ENCODE measurements at regions not wholly inside any gene's neighbourhood (a gene's known extent, or its start where the extent isn't known, plus 50 kb on each side); places are given as distances from the start of the nearest gene placed in this dataset.

GRCh38 chr9:91040371-91041215, 239.0 kb downstream of the SYK start:
- DNase-seq (ENCODE audit: low read depth in 2 of 2), result no peak

- no peak for DNase-seq (ENCODE audit: low read depth in 2 of 2)
Measured at GRCh38 chr9:91042024-91042423, 240.4 kb downstream of the SYK start.

DNA sequence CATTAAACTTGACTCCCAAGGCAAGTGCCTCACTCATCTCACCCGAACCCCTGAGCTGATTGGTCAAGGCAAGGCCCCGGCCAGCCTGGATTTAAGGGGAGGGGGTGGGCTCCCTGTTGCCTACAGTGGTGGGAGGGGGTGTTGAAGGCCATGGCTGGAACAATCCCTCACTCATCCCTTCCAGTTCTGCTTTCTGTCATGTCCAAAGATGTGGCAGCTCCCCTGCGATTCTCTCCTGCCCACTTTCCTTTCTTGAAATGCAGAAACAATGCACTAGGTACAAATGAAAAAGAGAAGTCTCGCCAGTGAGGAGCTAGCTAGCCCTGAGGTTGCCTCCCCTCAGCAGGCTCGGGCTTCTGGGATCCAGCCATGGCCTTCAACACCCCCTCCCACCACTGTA, 240.9 kb downstream of the SYK start:
- no peak for DNase-seq (ENCODE audit: low read depth in 2 of 2)

DNA sequence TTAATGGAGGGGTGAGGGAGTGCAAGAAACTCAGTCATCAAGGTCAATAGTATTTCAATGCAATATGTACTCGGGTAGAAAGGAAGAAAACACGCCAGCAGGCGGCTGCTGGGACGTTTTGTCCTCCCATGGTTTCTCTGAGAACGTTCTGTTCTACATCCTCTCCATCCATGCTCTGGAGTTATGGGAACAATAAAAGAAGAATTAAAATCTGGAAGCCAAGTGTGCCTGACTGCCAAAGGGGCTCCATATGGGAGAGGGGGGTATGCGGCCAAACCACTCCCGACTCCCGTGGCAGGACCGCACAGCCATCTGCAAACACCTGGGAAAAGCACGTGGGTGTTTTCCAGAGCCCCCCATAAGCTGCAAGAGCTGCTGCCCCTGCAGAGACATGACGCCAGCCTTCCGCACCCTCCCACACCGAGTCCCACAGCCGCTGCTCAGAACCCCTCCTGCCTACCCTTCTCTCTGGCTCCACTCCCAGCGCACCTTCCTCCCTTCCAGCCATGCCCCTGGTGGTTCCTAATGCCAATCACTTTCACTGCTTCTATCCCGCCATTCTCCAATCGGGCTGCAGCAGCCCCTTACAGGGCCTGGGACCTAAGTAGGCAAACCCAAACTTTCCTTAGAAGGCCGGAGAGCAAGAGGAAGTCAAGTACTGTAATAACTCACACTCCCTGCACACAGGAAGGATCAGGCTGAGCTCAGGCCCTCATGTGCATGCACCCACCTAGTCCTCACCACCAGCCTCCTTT, 241.6 kb downstream of the SYK start:
- no peak for DNase-seq (ENCODE audit: low read depth in 2 of 2)

GRCh38 chr9:91043811-91044175, 242.2 kb downstream of the SYK start:
- DNase-seq (ENCODE audit: low read depth in 2 of 2), result no peak

DNA sequence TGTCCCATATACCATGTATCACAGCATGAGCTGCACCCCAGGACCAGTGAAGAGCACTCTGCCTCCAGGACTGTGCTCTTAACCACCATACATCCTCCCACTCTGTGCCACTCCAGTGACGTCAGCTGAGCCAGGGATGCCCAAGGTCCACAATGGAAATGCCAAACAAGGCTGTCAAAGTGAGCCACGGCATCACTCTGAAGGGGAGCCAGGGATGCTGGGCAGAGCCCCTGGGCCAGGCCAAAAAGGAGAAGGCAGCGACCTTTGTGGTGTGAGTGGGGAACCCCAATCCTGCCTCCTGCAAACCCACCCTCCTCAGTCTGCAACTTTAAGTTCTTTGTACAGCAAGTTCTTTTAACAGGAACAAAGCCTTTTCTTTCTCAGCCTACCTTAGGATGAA, 242.7 kb downstream of the SYK start:
- DNase-seq (ENCODE audit: low read depth in 2 of 2), result no peak

GRCh38 chr9:91045041-91045440, 243.4 kb downstream of the SYK start:
- no peak for DNase-seq (ENCODE audit: low read depth in 2 of 2)

DNA sequence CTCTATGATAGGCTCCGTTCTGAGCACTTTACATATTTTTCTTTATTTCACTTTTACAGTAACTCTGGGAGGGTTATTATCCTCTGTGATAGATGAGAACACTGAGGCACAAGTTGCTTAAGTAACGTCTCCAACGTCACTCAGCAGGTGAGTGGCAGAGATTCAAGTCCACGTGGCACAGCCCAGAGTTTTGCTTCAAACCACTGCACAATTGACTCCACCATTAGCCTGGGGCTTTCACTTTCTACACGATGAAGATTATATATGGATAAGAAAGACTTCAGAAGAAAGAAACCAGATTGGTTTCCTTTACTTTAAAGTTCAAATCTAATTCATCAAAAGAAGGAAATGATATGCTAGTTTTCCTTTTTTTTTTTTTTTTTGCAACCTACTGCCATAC, 245.9 kb downstream of the SYK start:
- DNase-seq (ENCODE audit: low read depth in 2 of 2), result peak in 1 of 2 donors; percentile 25

- DNase-seq (ENCODE audit: low read depth in 2 of 2), result no peak
Measured at GRCh38 chr9:91047993-91048607, 246.5 kb downstream of the SYK start.

- DNase-seq (ENCODE audit: low read depth in 2 of 2), result no peak
Measured at GRCh38 chr9:91048749-91049148, 247.1 kb downstream of the SYK start.

- no peak for DNase-seq (ENCODE audit: low read depth in 2 of 2)
Measured at GRCh38 chr9:91053824-91054223, 252.2 kb downstream of the SYK start.

DNA sequence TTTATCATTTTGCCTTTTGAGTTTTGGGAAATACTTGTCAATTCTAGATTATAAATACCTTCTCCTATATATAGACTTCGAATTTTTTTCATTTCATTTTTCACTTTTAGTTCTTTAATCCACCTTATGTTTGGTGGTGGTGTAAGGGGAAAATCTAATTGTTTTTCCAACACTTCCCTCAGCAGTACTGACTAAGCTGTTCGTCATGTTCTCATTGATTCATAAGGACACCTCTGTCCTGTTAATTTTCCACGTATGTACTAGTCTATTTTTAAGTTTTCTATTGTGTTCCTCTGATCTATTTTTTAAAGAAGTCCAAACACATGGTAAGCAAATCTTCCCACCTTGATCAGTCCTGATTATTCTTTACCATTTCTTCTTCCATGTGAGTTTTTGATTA, 254.2 kb downstream of the SYK start:
- no peak for DNase-seq (ENCODE audit: low read depth in 2 of 2)

DNA sequence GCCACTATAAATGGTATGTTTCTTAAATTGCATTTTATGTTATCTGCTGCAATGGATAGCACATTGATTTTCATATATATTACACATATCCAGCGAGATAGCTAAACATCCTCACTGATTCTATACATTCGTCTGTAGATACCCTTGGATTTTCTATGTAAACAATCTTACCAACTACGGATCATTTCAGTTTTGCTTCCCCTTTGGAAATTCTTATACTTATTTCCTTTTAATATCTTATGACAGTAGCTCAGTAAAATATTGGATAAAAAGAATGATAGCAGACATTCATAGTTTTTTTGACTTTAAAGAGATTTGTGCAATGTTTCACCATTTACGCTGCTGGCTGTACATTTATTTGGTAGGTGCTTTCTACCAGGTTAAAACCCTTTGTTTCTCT, 254.9 kb downstream of the SYK start:
- DNase-seq (ENCODE audit: low read depth in 2 of 2), result no peak

GRCh38 chr9:91056917-91057316, 255.3 kb downstream of the SYK start:
- no peak for DNase-seq (ENCODE audit: low read depth in 2 of 2)

DNA sequence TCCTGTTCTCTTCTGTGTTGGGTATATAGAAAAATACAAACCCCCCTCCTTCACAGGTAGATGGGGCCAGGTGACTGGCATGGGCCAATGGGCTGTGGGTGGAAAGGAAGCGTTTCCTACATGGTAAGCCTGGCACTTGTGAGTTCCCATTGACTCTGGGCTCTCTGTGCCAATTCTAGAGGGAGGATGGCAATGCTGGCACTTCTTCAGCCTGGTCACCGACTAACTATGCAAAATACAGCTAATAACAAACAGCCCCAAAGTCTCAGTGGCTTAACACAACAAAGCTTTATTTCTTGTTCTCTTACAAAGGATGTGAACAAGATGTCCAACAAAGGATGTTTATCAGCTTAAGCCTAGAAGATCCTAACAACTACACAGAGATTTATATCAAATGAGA, 258.1 kb downstream of the SYK start:
- DNase-seq (ENCODE audit: low read depth in 2 of 2), result no peak

DNA sequence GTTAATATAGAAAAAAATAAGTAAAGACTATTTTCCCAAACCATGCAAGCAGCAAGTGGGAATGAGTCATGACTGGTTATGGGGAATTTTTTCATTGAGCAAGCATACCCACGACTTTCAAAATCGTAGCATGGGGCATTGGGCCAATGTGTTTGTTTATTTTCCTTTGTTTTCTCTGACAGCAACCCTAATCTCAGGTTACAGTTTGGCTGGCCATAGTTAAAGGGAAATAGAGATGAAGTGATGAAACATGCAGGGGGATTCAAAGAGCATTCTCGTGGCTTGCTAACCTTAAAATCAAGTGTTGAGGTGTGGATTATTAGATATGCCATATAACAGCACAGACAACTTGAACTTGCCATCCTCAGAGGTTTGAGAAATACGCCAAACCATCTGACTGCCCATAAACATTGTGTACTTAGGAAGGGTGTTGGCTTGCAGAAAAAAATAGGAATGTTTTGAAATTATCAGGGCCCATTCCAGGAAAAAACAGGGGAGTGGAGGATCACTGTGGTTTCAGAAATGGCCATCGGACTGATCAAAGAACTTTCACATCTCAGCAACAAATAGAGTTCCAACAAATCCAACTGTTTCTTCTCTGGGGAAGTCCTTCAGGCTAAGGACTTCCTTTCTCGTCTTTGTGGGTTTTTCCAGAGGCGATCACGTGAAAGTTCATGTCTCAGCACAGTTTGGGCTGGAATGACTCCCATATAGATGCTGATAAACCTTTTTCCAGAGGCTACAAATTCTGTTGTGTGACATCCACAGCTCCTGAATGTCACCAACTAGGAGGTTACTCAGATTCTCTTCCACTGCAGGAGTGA, 259.1 kb downstream of the SYK start:
- no peak for DNase-seq (ENCODE audit: low read depth in 2 of 2)

DNA sequence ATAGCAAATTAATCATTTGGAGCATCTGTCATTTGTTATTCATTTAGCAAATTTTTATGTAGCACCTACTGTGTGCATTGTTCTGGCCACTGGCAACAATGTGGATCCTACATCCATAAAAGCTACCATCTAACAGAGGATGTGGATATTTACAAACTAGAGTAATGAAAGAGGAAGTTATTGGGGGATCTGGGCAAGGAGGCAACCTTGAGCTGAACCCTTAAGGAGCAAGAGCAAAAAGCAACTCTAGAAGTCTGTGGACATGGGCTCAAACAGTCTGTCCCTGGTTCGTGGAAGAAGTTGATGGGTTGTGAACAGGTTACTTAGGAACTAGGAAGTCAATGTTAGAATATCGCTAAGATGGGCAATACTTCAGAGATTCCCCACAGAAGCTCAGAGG, 259.9 kb downstream of the SYK start:
- DNase-seq (ENCODE audit: low read depth in 2 of 2), result no peak

GRCh38 chr9:91062281-91062680, 260.7 kb downstream of the SYK start:
- DNase-seq (ENCODE audit: low read depth in 2 of 2), result no peak

DNA sequence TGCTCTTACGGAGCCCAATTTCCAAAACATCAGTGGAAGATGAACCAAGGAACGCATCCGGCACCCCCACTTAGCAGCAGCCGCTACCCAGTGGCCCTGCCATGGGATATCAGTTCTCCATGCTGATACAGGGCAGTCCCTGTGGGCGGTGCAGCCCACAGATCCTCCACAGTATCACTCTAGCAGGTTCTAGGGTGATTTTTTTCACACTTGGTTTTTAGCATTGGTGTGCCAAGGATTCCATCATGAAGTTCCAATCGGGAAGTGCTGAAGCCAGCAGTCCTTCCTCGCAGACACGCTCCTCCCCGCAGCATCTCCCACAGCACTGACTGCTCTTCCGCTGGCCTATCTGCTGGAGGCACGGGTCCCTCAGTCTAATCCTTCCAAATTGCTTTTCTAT, 261.9 kb downstream of the SYK start:
- DNase-seq (ENCODE audit: low read depth in 2 of 2), result no peak

DNA sequence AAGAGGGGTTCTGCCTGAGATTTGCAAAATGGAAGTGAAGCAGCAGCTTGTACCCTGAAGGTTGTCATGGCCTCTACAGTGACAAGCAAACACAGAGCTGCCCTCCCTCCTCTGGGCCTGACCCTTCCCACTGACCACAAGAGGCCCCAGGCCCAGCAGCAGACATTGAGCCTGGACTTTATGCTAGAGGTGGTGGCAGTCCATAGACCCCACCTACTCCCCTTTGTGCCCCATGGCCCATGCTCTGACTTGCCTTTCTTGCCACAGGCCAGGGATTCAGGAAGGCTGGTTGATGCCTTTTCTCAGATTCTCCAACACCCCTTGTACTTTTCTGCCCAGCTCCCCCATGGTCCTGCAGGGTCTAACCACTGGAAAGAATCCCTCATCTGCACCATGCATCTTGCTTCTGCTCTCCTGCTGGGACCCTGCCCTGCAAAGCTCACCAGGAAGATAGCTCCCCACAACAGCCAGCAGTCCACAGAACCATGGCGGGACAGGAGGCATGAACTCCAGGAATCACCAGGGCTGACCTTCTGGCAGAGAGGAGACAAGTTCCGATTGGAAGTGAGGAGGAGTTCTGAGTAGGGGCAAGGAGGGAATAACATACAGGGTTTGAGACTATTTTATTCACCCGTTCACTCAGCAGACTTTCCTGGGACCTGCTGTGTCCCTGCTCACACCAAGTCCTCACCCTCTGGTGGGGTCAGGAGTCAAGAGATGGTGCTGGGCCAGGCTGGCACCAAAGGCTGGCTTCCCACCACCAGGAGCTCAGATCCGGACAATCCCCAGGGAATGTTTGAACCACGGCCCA, 263.8 kb downstream of the SYK start:
- no peak for DNase-seq (ENCODE audit: low read depth in 2 of 2)

DNA sequence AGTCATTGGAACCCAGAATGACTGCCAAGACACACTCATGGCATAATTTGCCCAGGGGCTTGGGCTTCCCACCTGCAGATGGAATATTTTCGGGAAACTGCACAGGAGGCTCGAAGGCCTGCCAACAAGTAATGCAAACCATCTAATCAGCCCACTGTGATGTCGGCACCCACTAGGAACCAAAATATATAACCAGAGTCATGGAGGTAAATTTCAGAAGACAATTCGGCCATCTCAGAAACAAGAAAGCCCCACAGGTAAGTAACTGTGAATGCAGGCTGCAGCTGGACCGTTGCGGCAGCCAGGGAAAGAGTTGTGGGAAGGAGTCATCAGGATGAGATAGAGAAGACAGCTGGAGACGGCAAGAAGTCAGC, 264.4 kb downstream of the SYK start:
- DNase-seq (ENCODE audit: low read depth in 2 of 2), result no peak

Measured in stimulated activated CD4-positive, alpha-beta T cell treated with anti-CD3 and anti-CD28 coated beads, Interleukin-1b, Interleukin-23, amount 100 ng/mL, for 4 hours (primary cell).